Suprapubic skin (tissue), 4 donors: ENCODE measurements at regions not wholly inside any gene's neighbourhood (a gene's known extent, or its start where the extent isn't known, plus 50 kb on each side); places are given as distances from the start of the nearest gene placed in this dataset.

Experiments
- CTCF ChIP-seq, 2 donors: fragments of 200-600 bp in 1 of 2; fragments of 450-650 bp in 1 of 2; sonication (generic) in 1 of 2; IDR thresholded peaks; one replicate each; pipeline ENCODE4 v1.5.1; 2016 to 2019; ENCODE audit warnings: antibody characterized with exemption in 2 of 2, mild to moderate bottlenecking in 1 of 2, moderate library complexity in 1 of 2
- EP300 ChIP-seq: sonication (generic); formaldehyde crosslinking; IDR thresholded peaks from one replicate; pipeline ENCODE4 v1.6.1; 2017; ENCODE audit warnings: antibody characterized with exemption
- POLR2A ChIP-seq, 2 donors: fragments of 450-650 bp; IDR thresholded peaks; one replicate each; pipeline ENCODE4 v1.6.1; 2017; ENCODE audit warnings: antibody characterized with exemption in 2 of 2, mild to moderate bottlenecking in 2 of 2, moderate library complexity in 2 of 2
- POLR2AphosphoS5 ChIP-seq, 3 donors: sonication (generic); formaldehyde crosslinking; IDR thresholded peaks; one replicate each; pipeline ENCODE4 v1.6.1; 2017; ENCODE audit warnings: antibody characterized with exemption in 3 of 3

- TF ChIP-seq CTCF (IDR thresholded peaks at IDR 0.05), result no peak
- TF ChIP-seq POLR2AphosphoS5 (IDR thresholded peaks at IDR 0.05), result no peak
- no peak for TF ChIP-seq POLR2A (IDR thresholded peaks at IDR 0.05)
- no peak for TF ChIP-seq EP300
Observed at GRCh38 chr2:47302308-47302707, 66.8 kb upstream of the EPCAM start.
